ENCODE measurements at regions not wholly inside any gene's neighbourhood (a gene's known extent, or its start where the extent isn't known, plus 50 kb on each side); places are given as distances from the start of the nearest gene placed in this dataset.
A peak's percentile ranks its signal among the peaks of the same experiment; 100 is the strongest.
"Not testable (repeated sequence)": the region's sequence is repeated elsewhere in the genome, so short reads cannot be mapped to it uniquely, and the experiment has no call there.

DNA sequence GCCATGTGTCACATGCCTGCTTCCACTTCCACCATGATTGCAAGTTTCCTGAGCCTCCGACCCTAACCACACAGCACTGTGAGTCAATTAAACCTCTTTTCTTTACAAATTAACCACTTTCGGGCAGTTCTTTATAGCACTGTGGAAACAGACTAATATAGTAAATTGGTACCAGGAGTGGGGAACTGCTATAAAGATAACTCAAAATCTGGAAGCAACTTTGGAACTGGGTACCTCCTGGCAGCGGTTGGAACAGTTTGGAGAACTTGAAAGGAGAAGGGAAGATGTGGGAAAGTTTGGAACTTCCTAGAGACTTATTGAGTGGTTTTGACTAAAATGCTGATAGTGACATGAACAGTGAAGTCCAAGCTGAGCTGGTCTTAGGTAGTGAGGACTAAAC, 436.1 kb downstream of the TMEM121 start:
- Mint-ChIP-seq H3K27me3 (ENCODE audit: insufficient read depth) (no peaks in the 10 kb centered on the region), H3K36me3 (ENCODE audit: low read depth) (no peaks in the 10 kb centered on the region), H3K27ac (no peak overlapping the region), H3K9me3 (peaks cover 25% of the 10 kb centered on the region), H3K4me3 (no peak overlapping the region), H3K4me1 (ENCODE audit: low read depth) (no peaks in the 10 kb centered on the region)
- no peak for DNase-seq
- TF ChIP-seq, protein P1, sequence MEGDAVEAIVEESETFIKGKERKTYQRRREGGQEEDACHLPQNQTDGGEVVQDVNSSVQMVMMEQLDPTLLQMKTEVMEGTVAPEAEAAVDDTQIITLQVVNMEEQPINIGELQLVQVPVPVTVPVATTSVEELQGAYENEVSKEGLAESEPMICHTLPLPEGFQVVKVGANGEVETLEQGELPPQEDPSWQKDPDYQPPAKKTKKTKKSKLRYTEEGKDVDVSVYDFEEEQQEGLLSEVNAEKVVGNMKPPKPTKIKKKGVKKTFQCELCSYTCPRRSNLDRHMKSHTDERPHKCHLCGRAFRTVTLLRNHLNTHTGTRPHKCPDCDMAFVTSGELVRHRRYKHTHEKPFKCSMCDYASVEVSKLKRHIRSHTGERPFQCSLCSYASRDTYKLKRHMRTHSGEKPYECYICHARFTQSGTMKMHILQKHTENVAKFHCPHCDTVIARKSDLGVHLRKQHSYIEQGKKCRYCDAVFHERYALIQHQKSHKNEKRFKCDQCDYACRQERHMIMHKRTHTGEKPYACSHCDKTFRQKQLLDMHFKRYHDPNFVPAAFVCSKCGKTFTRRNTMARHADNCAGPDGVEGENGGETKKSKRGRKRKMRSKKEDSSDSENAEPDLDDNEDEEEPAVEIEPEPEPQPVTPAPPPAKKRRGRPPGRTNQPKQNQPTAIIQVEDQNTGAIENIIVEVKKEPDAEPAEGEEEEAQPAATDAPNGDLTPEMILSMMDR (IDR thresholded peaks at IDR 0.05), result no peak

DNA sequence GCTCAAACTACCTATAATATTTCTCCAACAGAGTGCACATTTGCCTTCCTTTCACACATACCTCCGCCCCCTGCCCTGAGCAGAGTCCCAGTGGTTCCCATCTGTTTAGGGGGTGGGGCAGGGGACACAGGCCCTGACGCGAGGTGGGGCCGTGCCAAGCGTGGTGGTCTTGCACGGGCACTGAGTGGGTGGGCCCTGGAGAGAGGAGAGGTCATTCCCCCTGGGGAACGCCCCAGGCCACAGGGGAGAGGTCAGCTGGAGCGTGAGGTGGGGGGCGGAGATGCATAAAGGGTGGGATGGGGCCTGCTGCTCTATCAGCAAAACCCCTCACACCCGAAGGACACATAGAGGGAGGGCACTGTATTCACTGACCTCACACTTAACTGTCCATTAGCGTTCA, 441.9 kb downstream of the TMEM121 start:
- H3K4me1 Mint-ChIP-seq (ENCODE audit: low read depth), result no peaks in the 10 kb centered on the region
- H3K27me3 Mint-ChIP-seq (ENCODE audit: insufficient read depth), result no peaks in the 10 kb centered on the region; the same call in 1 of the 2 replicates
- DNase-seq, result no peak
- TF ChIP-seq, protein P1 (IDR thresholded peaks at IDR 0.05), result no peak
- no peak overlapping the region for H3K27ac Mint-ChIP-seq
- peaks cover 10% of the 10 kb centered on the region; the same call in 1 of the 2 replicates for H3K9me3 Mint-ChIP-seq
- H3K4me3 Mint-ChIP-seq, result no peak overlapping the region
- no peaks in the 10 kb centered on the region for H3K36me3 Mint-ChIP-seq (ENCODE audit: low read depth)

DNA sequence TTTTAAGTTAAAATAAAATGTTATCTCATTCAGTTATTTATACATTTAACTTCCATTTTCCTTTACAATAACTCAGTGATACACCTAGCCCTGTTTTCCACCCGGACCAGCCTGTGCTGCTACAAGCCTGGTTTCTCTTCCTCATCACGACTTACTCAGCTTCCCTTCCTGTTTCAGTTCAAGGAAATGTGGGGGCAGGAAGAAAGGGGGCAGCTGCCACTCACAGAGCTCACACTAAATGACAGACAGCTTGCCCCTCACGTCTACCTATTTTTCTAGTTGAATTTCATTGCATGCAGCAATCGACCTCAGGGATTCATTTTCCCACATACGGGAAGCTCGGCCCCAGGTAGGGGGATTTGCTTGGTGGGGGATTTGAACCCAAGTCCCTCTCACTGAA, 442.6 kb downstream of the TMEM121 start:
- not testable (repeated sequence) for H3K27ac Mint-ChIP-seq; H3K27me3 Mint-ChIP-seq (ENCODE audit: insufficient read depth); H3K4me3 Mint-ChIP-seq; H3K36me3 Mint-ChIP-seq (ENCODE audit: low read depth); DNase-seq; H3K4me1 Mint-ChIP-seq (ENCODE audit: low read depth)
- H3K9me3 Mint-ChIP-seq, result peaks cover 13% of the 10 kb centered on the region; the same call in 1 of the 2 replicates

DNA sequence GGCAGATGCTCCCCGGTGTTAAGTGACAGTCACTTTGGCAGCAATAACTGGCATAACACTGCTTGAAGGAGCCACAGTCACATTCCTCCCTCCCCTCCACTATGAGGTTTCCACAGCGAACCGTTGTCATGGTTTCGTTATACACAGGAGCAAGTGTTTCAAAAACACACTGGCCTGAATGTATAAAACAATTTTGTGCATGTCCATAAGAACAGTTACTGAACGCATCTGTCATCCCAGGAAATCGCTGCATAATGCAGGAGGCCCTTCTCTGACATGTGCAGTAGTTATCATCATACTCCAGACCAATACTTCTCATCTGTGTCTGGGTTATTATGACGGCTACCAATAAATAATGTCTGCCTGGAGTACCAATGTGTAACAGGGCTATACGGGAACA, 444.4 kb downstream of the TMEM121 start:
- H3K36me3 Mint-ChIP-seq (ENCODE audit: low read depth); H3K27me3 Mint-ChIP-seq (ENCODE audit: insufficient read depth); H3K27ac Mint-ChIP-seq; H3K4me3 Mint-ChIP-seq; H3K4me1 Mint-ChIP-seq (ENCODE audit: low read depth); DNase-seq: not testable (repeated sequence)
- peaks cover 19% of the 10 kb centered on the region; the same call in 1 of the 2 replicates for H3K9me3 Mint-ChIP-seq

DNA sequence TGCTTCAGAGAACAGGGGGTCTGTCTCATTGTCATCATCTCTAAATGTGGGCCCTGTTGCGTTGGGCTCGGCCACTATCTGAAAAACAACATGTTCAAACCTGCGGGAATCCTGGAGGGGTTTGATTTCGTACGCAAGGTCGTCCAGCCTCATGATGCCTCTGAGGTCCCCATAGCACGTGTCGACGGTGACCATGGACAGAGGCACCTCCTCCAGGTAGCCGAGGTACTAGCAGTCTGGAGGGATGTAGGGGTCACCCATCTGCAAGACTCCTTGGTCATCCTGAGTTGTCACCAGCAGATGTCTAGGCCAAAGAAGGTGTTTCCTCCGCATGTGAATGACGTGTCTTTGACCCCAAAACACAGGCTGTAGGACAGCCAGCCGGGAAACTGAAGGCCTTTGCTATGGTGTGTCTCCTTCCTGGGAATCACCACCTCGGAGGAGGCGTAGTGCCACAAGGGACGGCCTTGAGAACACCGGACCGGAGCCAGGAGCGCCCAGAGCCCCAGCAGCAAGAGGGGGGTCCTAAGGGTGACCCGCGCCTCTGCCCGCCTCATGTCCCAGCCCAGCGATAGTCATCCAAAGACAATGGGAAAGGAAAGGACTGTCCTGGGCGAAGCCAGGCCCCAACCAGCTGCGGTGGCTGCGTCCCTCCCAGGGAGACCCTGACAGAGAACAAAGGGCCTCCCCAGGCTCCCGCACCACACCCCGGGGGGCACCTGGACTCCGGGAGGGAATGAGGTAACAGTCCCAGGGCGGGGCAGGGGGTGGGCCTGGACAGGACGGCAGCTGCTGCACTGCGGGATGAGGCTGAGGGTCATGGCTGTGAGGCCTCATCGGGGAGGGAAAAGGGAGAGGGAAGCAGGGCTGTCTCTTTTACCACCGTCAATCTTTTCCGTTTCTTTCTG, 445.5 kb downstream of the TMEM121 start:
- TF ChIP-seq, protein P1 (IDR thresholded peaks at IDR 0.05), result no peak
- H3K4me3 Mint-ChIP-seq, result no peak overlapping the region
- no peak for DNase-seq
- no peaks in the 10 kb centered on the region; the same call in 1 of the 2 replicates for H3K27me3 Mint-ChIP-seq (ENCODE audit: insufficient read depth)
- no peak overlapping the region for H3K27ac Mint-ChIP-seq
- peaks cover 15% of the 10 kb centered on the region; the same call in 1 of the 2 replicates for H3K9me3 Mint-ChIP-seq
- no peaks in the 10 kb centered on the region for H3K36me3 Mint-ChIP-seq (ENCODE audit: low read depth)
- H3K4me1 Mint-ChIP-seq (ENCODE audit: low read depth), result peaks cover under 1% of the 10 kb centered on the region; the same call in 1 of the 2 replicates

DNA sequence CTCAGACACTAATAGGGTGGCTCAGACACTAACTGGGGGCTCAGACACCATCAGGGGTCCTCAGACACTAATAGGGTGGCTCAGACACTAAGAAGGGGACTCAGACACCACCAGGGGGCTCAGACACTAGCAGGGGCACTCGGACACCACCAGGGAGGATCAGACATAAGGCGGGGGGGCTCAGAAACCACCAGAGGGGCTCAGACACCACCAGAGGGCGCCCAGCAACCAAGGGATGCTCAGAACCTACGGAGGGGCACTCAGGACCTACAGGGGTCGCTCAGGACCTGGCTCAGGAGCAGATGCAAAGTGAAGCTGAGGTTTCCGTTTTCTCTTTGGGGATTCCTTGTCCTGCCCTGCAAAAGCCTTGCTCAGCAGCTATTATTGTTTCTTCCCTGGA, 448.5 kb downstream of the TMEM121 start:
- Mint-ChIP-seq H3K27me3 (ENCODE audit: insufficient read depth) (no peaks in the 10 kb centered on the region; the same call in 1 of the 2 replicates), H3K9me3 (peaks cover 15% of the 10 kb centered on the region; the same call in 1 of the 2 replicates), H3K27ac (no peak overlapping the region), H3K36me3 (ENCODE audit: low read depth) (0 out of 2 replicates have a peak, but pooled peaks cover 8% of the 10 kb centered on the region), H3K4me1 (ENCODE audit: low read depth) (peaks cover 30% of the 10 kb centered on the region), H3K4me3 (no peak overlapping the region)
- DNase-seq, result no peak
- TF ChIP-seq, protein P1 (IDR thresholded peaks at IDR 0.05), result peak; percentile 56
